Ishikawa (cell line): ENCODE measurements at regions not wholly inside any gene's neighbourhood (a gene's known extent, or its start where the extent isn't known, plus 50 kb on each side); places are given as distances from the start of the nearest gene placed in this dataset.

Source experiments
- CEBPB ChIP-seq: IDR thresholded peaks from 2 replicates; pipeline ENCODE4 v1.6.1; 2012
- CREB1 ChIP-seq: IDR thresholded peaks from 2 replicates; pipeline ENCODE4 v1.6.1; 2012; ENCODE audit warnings: low read depth
- EGR1 ChIP-seq: IDR thresholded peaks from 2 replicates; pipeline ENCODE4 v1.6.1; 2012
- EP300 ChIP-seq: IDR thresholded peaks from 2 replicates; pipeline ENCODE4 v1.6.1; 2012; ENCODE audit warnings: borderline replicate concordance
- FOXM1 ChIP-seq: IDR thresholded peaks from 2 replicates; pipeline ENCODE4 v1.6.1; 2012; ENCODE audit warnings: low read depth, borderline replicate concordance
- NFIC ChIP-seq: IDR thresholded peaks from 2 replicates; pipeline ENCODE4 v1.6.1; 2012
- RAD21 ChIP-seq: IDR thresholded peaks from 2 replicates; pipeline ENCODE4 v1.6.1; 2012; ENCODE audit warnings: low read depth
- TAF1 ChIP-seq: IDR thresholded peaks from 2 replicates; pipeline ENCODE4 v1.6.1; 2012; ENCODE audit warnings: low read depth, mild to moderate bottlenecking
- TCF12 ChIP-seq: IDR thresholded peaks from 2 replicates; pipeline ENCODE4 v1.6.1; 2012; ENCODE audit warnings: low read depth
- TEAD4 ChIP-seq: IDR thresholded peaks from 2 replicates; pipeline ENCODE4 v1.6.1; 2012
- YY1 ChIP-seq: IDR thresholded peaks from 2 replicates; pipeline ENCODE4 v1.6.1; 2012; ENCODE audit warnings: low read depth
- ZBTB7A ChIP-seq: IDR thresholded peaks from 2 replicates; pipeline ENCODE4 v1.6.1; 2012; ENCODE audit warnings: low read depth
- TF ChIP-seq, protein P1 (sequence below): IDR thresholded peaks from 2 replicates; pipeline ENCODE4 v1.6.1; 2012
- TF ChIP-seq, protein P2 (sequence below): IDR thresholded peaks from 2 replicates; pipeline ENCODE4 v1.6.1; 2012
- TF ChIP-seq, protein P3 (sequence below): IDR thresholded peaks from 2 replicates; pipeline ENCODE4 v1.6.1; 2012; ENCODE audit warnings: low read depth, mild to moderate bottlenecking

DNA sequence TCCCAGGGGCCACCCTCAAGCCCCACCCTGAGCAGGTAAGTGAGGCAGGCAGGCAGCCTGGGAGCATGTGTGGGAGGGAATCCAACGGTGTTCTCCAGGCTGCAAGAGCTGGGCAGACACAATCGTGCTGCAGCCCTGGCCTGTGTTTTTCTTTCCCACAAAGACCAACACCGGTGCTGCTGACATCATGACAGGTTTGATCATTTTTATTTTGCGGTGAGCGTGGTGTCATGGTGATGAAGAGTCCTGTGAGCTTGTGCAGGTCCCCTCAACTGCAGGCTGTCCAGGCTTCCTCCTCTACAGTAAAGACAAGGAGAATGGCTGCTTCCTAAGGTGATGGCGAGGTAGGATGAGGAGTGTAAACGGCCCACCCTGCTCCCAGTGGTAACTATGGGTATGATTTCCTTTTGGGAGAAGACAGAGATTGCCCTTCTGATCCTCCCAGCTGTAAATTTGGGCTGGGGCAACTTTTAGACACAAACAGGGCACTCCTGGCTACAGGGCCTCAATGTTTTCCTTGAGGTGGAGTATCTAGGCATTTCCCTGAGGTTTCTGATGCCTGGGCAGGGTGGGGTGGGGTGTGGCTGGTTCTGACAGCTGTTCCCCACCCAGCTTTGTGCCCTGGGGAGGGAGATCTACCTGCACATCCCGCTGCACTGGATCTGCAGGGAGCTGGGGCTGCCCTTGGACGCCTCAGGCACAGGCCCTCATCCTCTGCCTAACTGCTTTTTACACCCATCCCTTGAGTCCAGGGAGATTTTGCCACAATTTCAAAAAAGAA, 109.1 kb downstream of the VCPKMT start:
- TF ChIP-seq TEAD4 (no peak), CEBPB (no peak), RAD21 (no peak), NFIC (no peak), TCF12 (no peak), EGR1 (no peak), YY1 (no peak), TAF1 (no peak), EP300 (no peak), ZBTB7A (no peak), FOXM1 (no peak), CREB1 (no peak)
- TF ChIP-seq, protein P1, sequence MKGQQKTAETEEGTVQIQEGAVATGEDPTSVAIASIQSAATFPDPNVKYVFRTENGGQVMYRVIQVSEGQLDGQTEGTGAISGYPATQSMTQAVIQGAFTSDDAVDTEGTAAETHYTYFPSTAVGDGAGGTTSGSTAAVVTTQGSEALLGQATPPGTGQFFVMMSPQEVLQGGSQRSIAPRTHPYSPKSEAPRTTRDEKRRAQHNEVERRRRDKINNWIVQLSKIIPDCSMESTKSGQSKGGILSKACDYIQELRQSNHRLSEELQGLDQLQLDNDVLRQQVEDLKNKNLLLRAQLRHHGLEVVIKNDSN: no peak
- TF ChIP-seq, protein P2, sequence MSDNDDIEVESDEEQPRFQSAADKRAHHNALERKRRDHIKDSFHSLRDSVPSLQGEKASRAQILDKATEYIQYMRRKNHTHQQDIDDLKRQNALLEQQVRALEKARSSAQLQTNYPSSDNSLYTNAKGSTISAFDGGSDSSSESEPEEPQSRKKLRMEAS: no peak
- TF ChIP-seq, protein P3, sequence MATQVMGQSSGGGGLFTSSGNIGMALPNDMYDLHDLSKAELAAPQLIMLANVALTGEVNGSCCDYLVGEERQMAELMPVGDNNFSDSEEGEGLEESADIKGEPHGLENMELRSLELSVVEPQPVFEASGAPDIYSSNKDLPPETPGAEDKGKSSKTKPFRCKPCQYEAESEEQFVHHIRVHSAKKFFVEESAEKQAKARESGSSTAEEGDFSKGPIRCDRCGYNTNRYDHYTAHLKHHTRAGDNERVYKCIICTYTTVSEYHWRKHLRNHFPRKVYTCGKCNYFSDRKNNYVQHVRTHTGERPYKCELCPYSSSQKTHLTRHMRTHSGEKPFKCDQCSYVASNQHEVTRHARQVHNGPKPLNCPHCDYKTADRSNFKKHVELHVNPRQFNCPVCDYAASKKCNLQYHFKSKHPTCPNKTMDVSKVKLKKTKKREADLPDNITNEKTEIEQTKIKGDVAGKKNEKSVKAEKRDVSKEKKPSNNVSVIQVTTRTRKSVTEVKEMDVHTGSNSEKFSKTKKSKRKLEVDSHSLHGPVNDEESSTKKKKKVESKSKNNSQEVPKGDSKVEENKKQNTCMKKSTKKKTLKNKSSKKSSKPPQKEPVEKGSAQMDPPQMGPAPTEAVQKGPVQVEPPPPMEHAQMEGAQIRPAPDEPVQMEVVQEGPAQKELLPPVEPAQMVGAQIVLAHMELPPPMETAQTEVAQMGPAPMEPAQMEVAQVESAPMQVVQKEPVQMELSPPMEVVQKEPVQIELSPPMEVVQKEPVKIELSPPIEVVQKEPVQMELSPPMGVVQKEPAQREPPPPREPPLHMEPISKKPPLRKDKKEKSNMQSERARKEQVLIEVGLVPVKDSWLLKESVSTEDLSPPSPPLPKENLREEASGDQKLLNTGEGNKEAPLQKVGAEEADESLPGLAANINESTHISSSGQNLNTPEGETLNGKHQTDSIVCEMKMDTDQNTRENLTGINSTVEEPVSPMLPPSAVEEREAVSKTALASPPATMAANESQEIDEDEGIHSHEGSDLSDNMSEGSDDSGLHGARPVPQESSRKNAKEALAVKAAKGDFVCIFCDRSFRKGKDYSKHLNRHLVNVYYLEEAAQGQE: no peak

DNA sequence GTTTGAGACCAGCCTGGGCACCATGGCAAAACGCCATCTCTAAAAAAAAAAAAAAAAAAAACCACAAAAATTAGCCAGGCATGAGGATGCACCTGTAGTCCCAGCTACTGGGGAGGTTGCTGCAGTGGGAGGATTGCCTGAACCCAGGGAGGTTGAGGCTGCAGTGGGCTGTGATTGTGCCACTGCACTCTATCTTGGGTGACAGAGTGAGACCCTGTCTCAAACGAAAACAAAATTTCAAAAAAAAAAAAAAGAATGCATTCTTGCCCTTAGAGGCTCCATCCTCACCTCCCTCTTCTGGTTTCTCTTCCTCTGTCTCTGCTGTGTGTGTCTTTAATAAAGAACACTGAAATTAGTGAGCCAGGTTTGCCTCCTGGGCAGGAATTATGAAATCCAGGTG, 107.8 kb downstream of the VCPKMT start:
- TF ChIP-seq EP300: no peak
- TF ChIP-seq, protein P3: no peak
- TF ChIP-seq, protein P2: no peak
- TF ChIP-seq YY1: no peak
- TF ChIP-seq TEAD4: no peak
- TF ChIP-seq, protein P1: no peak
- TF ChIP-seq CEBPB: no peak

DNA sequence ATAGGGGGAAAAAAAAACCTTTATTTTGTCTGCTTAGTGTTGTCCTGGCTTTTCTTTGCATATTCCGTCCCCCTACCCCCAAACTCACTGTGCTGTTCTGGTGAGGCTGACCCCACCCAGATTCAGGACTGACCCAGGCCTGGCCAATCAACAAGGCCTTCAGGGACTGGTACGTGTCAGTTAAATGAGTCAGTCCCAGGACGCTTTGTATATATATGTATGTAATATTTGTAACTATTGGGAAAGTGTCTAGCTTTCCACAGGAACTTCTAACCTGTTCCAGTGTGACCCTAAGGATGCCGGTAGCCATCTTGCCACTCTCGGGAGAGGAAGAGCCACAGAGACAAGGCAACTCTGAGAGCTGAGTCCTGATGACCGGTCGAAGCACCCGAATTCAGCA, 107.4 kb downstream of the VCPKMT start:
- TF ChIP-seq ZBTB7A (no peak), CREB1 (no peak), TAF1 (no peak), NFIC (no peak)

DNA sequence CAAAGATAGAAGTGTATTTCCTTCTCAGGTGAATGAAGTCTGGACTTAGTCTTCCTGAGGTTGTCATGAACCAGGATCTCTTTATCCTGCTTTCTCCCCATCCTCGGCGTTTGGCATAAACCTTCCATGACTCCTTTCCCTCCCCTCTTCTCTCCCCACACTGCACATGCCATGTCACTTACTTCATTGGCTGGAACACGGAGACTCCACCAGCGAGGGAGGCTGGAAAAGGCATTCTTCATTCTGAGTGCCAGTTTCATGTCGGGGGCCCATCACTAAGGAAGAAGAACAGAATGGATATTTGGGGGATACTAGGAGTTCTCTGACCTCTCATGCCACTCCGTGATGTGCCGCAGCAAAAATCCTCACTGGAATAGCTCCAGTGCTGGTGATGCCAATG, 105.6 kb downstream of the VCPKMT start:
- TF ChIP-seq FOXM1 (no peak), ZBTB7A (no peak), CEBPB (no peak), TEAD4 (no peak), CREB1 (no peak), NFIC (no peak), TAF1 (no peak), EP300 (no peak), EGR1 (no peak), RAD21 (no peak), TCF12 (no peak), YY1 (no peak)
- TF ChIP-seq, protein P3: no peak
- TF ChIP-seq, protein P1: no peak
- TF ChIP-seq, protein P2: no peak
